ENCODE measurements at regions not wholly inside any gene's neighbourhood (a gene's known extent, or its start where the extent isn't known, plus 50 kb on each side); places are given as distances from the start of the nearest gene placed in this dataset.

DNA sequence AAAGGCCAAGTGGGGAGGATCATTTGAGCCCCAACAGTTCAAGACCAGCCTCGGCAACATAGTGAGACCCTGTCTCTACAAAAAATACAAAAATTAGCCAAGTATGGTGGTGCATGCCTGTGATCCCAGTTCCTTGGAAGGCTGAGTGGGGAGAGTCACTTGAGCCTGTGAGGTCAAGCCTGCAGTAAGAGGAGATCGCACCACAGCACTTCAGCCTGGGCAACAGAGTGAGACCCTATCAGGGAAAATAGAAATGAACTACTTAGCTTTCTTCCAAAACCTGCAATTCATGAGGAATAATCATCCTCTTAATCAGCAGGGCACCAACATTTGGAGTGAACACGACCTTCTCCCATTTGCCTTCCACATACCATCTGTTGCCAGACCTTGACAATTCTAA lies 96.1 kb downstream of the OR2K2 start:
- no peak overlapping the region for H3K4me3 Mint-ChIP-seq
- intact Hi-C loops (cut with micrococcal nuclease): no loop called here
- H3K27me3 Mint-ChIP-seq: peaks cover 2% of the 10 kb centered on the region
- H3K4me1 Mint-ChIP-seq (ENCODE audit: low read depth): peaks cover 6% of the 10 kb centered on the region
- H3K9me3 Mint-ChIP-seq: no peaks in the 10 kb centered on the region
- H3K36me3 Mint-ChIP-seq (ENCODE audit: low read depth): peaks cover 6% of the 10 kb centered on the region
- H3K27ac Mint-ChIP-seq: no peak overlapping the region

DNA sequence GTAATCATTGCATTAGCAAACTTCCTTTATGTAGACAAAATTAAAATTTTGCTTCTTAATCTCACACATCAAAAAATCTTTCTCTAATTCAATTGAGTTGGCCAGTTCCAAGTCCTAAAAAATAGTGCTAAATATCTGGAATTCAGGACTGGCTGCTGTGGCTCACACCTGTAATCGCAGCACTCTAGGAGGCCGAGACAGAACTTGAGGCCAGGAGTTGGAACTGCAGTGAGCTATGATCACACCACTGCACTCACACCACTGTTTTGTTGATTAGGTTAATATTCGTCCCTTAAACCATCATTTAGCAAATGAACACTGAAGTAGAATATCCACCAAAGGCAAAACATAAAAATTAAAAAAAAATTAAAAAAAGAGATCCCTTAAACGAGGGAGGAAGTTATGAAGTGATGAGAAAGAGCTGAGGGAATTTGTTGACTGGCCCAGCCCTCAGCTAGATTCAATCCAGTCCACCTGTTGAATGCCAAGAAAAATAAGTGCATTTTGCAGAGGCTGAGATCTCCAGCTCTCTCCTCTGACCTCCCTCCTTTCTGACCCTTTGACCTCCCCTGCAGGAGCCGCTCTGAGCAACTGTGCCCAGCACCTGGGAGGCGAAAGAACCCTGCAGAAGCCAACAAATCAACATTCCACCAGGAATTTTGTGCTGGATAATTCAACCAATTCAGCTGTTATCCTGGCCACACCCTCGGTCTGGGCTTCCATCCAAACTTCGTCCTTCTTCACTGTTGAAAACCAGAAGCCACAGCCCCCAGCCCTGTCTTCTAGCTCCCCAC lies 96.8 kb downstream of the OR2K2 start:
- Mint-ChIP-seq H3K36me3 (ENCODE audit: low read depth) (peaks cover 6% of the 10 kb centered on the region), H3K27me3 (peaks cover 2% of the 10 kb centered on the region), H3K4me1 (ENCODE audit: low read depth) (peaks cover 6% of the 10 kb centered on the region), H3K9me3 (no peaks in the 10 kb centered on the region), H3K4me3 (no peak overlapping the region), H3K27ac (no peak overlapping the region)
- intact Hi-C loops (cut with micrococcal nuclease): no loop called here

DNA sequence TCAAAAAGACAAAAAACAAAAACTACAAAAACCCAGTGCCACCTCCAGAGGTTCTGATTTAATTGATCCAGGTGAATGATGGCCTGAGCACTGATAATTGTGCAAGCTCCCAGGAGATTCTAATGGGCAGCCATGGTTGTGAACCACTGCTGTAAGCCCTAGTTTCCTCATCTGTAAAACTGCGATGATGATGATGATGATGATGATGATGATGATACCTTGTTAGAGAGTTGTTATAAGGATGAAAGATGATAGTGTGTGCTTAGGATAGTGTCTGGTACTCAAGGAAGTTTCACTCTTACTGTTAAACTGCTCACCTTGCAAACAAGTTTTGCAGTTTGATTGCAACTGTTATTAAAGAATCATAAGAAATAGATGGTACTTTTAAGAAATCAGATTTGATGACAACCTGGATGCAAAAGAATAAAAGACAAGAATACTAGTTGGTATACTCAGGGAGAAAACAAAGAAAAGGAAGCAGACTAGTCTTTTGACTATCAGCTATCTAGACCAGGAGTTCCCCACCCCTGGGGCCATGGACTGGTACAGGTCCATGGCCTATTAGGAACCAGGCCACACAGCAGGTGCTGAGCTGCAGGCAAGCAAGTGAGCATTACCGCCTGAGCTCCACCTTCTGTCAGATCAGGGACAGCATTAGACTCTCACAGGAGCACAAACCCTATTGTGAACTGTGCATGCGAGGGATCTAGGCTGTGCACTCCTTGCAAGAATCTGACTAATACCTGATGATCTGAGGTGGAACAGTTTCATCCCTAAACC lies 98.0 kb downstream of the OR2K2 start:
- H3K36me3 Mint-ChIP-seq (ENCODE audit: low read depth): peaks cover 6% of the 10 kb centered on the region
- H3K27ac Mint-ChIP-seq: no peak overlapping the region
- intact Hi-C loops (cut with micrococcal nuclease): no loop called here
- no peak overlapping the region for H3K4me3 Mint-ChIP-seq
- H3K27me3 Mint-ChIP-seq: peaks cover 2% of the 10 kb centered on the region
- peaks cover 6% of the 10 kb centered on the region for H3K4me1 Mint-ChIP-seq (ENCODE audit: low read depth)
- no peaks in the 10 kb centered on the region for H3K9me3 Mint-ChIP-seq

DNA sequence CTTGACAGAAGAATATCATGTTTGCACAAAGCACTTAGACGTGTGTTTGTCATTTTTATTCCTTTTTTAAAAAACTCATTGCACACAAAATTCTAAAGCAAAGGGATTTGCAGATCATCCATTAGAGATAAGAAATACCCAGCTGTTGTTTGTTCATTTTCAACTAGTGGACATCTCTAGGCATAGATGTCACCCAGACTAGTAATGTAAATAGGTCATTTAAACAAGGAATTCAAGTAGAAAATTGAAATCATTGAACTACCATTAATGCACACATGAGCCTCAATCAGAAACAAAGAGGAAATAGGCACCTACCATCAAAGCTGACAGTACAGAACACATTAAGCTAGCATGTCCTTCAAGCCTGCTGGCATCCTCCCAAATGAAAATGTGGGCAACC lies 107.3 kb downstream of the OR2K2 start:
- Mint-ChIP-seq H3K4me3 (no peak overlapping the region), H3K36me3 (ENCODE audit: low read depth) (no peaks in the 10 kb centered on the region), H3K27me3 (no peaks in the 10 kb centered on the region), H3K9me3 (no peaks in the 10 kb centered on the region), H3K27ac (no peak overlapping the region), H3K4me1 (ENCODE audit: low read depth) (peaks cover 14% of the 10 kb centered on the region)
- intact Hi-C loops (cut with micrococcal nuclease): no loop called here

DNA sequence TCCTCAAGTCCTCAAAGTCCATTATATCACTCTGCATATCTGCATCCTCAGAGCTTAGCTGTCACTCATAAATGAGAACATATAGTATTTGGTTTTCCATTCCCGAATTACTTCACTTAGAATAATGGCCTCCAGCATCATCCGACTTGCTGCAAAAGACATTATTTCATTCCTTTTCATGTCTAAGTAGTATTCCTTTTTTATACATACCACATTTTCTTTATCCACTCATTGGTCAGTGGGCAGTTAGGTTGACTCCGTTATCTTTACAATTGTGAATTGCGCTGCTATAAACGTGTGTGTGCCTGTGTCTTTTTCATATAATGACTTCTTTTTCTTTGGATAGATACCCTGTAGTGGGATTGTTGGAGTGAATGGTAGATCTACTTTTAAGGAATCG lies 117.2 kb downstream of the OR2K2 start:
- Mint-ChIP-seq H3K4me3 (no peak overlapping the region), H3K27me3 (peaks cover 7% of the 10 kb centered on the region), H3K4me1 (ENCODE audit: low read depth) (peaks cover under 1% of the 10 kb centered on the region), H3K27ac (no peak overlapping the region), H3K9me3 (peaks cover 16% of the 10 kb centered on the region), H3K36me3 (ENCODE audit: low read depth) (peaks cover 5% of the 10 kb centered on the region)
- intact Hi-C loops (cut with micrococcal nuclease): no loop called here

DNA sequence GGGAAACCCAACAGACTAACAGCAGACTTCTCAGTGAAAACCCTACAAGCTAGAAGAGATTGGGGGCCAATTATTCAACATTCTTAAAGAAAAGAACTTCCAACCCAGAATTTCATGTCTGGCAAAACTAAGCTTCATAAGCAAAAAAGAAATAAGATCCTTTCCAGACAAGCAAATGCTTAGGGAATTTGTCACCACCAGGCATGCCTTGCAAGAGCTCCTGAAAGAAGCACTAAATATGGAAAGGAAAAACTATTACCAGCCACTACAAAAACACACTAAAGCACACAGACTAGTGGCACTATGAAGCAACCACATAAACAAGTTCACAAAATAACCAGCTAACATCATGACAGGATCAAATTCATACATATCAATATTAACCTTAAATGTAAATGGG lies 131.1 kb downstream of the OR2K2 start:
- no peak overlapping the region for H3K4me3 Mint-ChIP-seq
- peaks cover 3% of the 10 kb centered on the region for H3K27me3 Mint-ChIP-seq
- H3K9me3 Mint-ChIP-seq: peaks cover 44% of the 10 kb centered on the region
- intact Hi-C loops (cut with micrococcal nuclease): no loop called here
- H3K4me1 Mint-ChIP-seq (ENCODE audit: low read depth): no peaks in the 10 kb centered on the region
- no peak overlapping the region for H3K27ac Mint-ChIP-seq
- peaks cover 35% of the 10 kb centered on the region for H3K36me3 Mint-ChIP-seq (ENCODE audit: low read depth)

DNA sequence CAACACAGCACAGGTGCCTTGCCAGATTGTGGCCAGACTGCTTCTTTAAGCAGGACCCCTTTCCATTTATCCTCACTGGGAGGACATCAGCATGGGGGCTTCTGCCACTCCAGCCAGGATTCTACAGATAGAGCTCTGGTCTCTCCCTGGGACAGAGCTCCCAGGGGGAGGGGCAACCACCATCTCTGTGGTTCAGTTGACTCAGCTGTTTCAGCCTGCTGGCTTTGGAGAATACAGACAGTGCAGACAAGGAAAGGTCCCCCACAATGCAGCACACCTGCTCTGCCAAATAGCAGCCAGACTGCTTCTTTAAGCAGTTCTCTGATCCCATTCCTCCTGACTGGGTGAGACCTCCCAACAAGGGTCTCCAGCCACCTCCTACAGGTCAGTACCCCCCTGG lies 132.8 kb downstream of the OR2K2 start:
- intact Hi-C loops (cut with micrococcal nuclease): no loop called here
- Mint-ChIP-seq H3K27me3 (no peaks in the 10 kb centered on the region), H3K4me1 (ENCODE audit: low read depth) (no peaks in the 10 kb centered on the region), H3K4me3 (no peak overlapping the region), H3K27ac (no peak overlapping the region), H3K9me3 (peaks cover 28% of the 10 kb centered on the region), H3K36me3 (ENCODE audit: low read depth) (peaks cover 28% of the 10 kb centered on the region)

DNA sequence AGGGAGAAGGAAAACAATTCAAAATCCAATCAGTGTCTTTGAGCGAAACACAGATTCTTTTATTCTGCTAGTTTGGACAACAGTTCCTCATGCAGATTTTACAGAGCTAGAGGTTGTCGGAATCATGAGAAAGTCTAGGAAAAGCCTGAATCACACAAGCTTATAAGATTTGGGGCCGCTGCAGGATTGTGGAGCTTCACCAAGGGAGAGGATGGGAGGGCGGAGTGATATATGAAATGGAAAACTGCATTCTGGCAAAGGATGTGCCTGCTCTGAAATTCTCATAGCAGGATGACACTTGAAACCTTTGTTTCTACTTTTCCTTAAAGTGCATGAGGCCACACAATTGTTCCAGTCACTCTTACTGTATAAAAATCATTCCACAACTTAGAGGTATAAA lies 134.3 kb downstream of the OR2K2 start:
- intact Hi-C loops (cut with micrococcal nuclease): no loop called here
- Mint-ChIP-seq H3K36me3 (ENCODE audit: low read depth) (peaks cover 25% of the 10 kb centered on the region), H3K9me3 (peaks cover 25% of the 10 kb centered on the region), H3K4me1 (ENCODE audit: low read depth) (no peaks in the 10 kb centered on the region), H3K27ac (no peak overlapping the region), H3K4me3 (no peak overlapping the region), H3K27me3 (no peaks in the 10 kb centered on the region)

DNA sequence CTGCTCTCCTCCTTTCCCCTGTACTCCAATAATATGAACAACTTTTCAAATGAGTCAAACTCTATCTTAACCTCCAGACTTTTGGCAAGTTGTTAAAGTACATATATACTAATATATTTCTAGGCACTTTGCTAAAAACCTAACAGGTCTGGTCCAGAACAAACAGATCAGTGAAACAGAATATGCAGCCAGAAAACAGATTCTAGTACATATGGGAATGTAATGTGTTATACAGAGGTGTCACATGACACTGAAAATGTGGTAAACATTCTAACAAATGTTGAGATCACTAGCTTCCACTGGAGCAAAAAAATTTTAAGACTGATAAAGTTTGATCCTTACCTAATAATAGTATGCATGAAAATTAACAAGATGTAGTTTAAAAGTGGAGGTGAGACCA lies 136.9 kb downstream of the OR2K2 start:
- H3K4me1 Mint-ChIP-seq (ENCODE audit: low read depth): peaks cover 6% of the 10 kb centered on the region

DNA sequence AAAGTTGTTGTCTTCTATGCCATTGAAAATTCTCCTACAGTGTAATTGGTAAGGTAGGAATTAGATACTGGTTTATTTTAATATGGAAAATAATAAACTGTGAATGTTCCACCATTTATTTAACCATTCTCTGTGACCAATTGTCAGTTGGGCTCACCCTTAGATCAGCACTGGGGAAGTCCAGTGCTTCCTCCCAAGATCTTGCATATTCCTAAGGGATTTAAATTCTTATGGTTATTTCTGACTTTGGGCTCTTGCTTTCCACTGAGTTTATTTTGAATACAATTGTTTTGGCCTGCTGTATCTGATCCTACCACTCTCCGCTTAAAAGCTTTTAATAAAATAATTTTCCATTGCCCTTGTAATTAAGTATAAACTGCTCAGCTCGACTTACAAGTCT lies 137.4 kb downstream of the OR2K2 start:
- Mint-ChIP-seq H3K4me3 (no peak overlapping the region), H3K36me3 (ENCODE audit: low read depth) (peaks cover 7% of the 10 kb centered on the region), H3K27ac (no peak overlapping the region), H3K9me3 (peaks cover under 1% of the 10 kb centered on the region), H3K4me1 (ENCODE audit: low read depth) (peaks cover 6% of the 10 kb centered on the region), H3K27me3 (no peaks in the 10 kb centered on the region)
- intact Hi-C loops (cut with micrococcal nuclease): no loop called here

More for the DNA sequence above, 136.9 kb downstream of the OR2K2 start:
- Mint-ChIP-seq H3K27me3 (no peaks in the 10 kb centered on the region), H3K4me3 (no peak overlapping the region), H3K27ac (no peak overlapping the region), H3K9me3 (peaks cover 5% of the 10 kb centered on the region), H3K36me3 (ENCODE audit: low read depth) (peaks cover 9% of the 10 kb centered on the region)
- intact Hi-C loops (cut with micrococcal nuclease): no loop called here

DNA sequence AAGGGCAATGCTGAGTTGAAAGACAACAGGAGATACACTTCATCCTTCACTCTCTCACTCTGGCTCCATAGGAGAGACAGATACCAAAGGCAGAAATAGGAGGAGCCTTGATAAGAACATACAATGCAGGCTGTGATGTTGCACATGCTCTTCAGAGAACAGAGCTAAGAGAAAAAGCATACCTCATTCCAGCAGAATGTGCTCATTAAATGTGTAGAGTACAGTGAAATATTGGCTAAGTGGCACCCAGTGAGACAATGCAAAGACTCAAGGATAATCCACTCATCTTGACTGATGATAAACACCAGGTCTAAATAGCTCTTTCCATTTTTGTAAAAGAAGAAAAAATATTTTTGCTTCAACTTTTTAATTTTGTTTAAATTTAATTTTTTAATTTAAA lies 139.7 kb downstream of the OR2K2 start:
- Mint-ChIP-seq H3K9me3 (no peaks in the 10 kb centered on the region), H3K4me1 (ENCODE audit: low read depth) (peaks cover 13% of the 10 kb centered on the region), H3K27ac (no peak overlapping the region), H3K4me3 (no peak overlapping the region), H3K27me3 (no peaks in the 10 kb centered on the region), H3K36me3 (ENCODE audit: low read depth) (peaks cover 7% of the 10 kb centered on the region)
- intact Hi-C loops (cut with micrococcal nuclease): no loop called here

DNA sequence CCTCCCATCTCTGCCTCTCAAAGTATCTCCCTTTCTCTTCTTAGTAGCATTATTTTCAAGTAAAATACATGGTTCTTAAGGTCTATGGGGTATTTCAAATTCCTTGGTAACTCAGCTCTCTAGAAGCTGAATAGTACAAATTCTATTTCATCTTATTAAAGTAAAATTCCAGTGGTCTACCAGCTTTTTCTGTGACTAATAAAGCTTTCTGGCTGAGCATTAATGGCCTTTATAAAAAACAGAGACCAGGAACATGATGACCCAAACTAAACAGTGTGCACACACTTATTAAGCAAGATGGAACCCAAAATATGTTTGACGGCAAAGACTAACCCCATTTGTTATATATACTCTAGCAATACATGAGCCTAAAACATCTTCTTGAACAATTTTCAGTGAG lies 142.6 kb downstream of the OR2K2 start:
- H3K4me3 Mint-ChIP-seq: no peak overlapping the region
- H3K4me1 Mint-ChIP-seq (ENCODE audit: low read depth): peaks cover 13% of the 10 kb centered on the region
- H3K27me3 Mint-ChIP-seq: no peaks in the 10 kb centered on the region
- peaks cover 4% of the 10 kb centered on the region for H3K36me3 Mint-ChIP-seq (ENCODE audit: low read depth)
- intact Hi-C loops (cut with micrococcal nuclease): no loop called here
- no peak overlapping the region for H3K27ac Mint-ChIP-seq
- peaks cover 8% of the 10 kb centered on the region for H3K9me3 Mint-ChIP-seq

DNA sequence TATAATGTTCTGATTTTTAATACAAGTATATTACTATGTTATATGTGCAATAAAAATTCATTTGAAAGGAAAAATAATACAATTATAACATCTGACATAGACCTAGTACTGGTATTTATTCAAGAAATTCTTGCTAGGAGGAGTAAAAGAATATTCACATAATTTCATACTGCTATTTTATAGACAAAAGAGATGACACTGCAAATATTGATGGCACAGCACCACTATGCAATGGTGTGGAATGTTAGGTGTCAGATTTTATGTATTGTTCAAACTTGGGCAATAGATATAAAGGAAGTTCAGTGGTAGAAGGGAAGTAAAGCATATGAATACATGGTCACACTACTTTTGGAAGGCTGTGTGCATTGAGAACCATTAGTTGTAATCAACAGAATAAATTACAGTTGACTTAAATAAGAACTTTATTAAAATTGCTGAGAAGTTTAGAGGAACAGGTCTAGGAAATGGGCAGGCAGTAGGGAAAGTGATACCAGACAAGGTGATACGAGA lies 143.9 kb downstream of the OR2K2 start:
- H3K27ac Mint-ChIP-seq: no peak overlapping the region
- peaks cover 8% of the 10 kb centered on the region for H3K9me3 Mint-ChIP-seq
- peaks cover 13% of the 10 kb centered on the region for H3K4me1 Mint-ChIP-seq (ENCODE audit: low read depth)
- peaks cover 4% of the 10 kb centered on the region for H3K36me3 Mint-ChIP-seq (ENCODE audit: low read depth)
- no peak overlapping the region for H3K4me3 Mint-ChIP-seq
- no peaks in the 10 kb centered on the region for H3K27me3 Mint-ChIP-seq
- intact Hi-C loops (cut with micrococcal nuclease): no loop called here

DNA sequence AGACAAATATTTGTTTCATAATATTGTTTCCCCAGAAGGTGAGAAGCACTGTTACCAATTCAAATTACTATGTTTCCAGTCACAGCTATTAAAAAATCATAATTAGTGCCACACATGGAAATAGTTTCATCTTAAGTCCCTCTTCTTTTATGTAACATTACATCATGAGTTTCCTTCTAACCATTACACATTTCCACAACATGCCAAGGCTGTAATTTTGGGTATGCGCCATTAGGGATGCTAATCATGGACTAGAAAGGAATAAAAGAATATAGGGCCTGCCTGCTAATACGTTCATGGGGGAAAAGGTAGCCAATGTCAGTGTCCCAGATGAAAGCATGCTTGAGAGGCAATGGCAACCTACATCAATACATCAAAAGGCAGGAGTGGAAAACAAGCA lies 142.5 kb upstream of the LPAR1 start:
- intact Hi-C loops (cut with micrococcal nuclease): no loop called here
- H3K27me3 Mint-ChIP-seq: peaks cover 3% of the 10 kb centered on the region
- H3K9me3 Mint-ChIP-seq: peaks cover 8% of the 10 kb centered on the region
- no peak overlapping the region for H3K4me3 Mint-ChIP-seq
- H3K27ac Mint-ChIP-seq: no peak overlapping the region
- H3K36me3 Mint-ChIP-seq (ENCODE audit: low read depth): peaks cover 4% of the 10 kb centered on the region
- peaks cover 22% of the 10 kb centered on the region for H3K4me1 Mint-ChIP-seq (ENCODE audit: low read depth)

All from dendritic cell treated with granulocyte-macrophage colony-stimulating factor and Interleukin-4, amounts not matched to agents 40 ng/mL and 50 ng/mL, for 4 days (primary cell).